Pancreas (tissue), 10 donors: ENCODE measurements at regions not wholly inside any gene's neighbourhood (a gene's known extent, or its start where the extent isn't known, plus 50 kb on each side); places are given as distances from the start of the nearest gene placed in this dataset.
"Not testable (repeated sequence)": the region's sequence is repeated elsewhere in the genome, so short reads cannot be mapped to it uniquely, and the experiment has no call there.

Experiments used
- ATAC-seq, 4 donors: fragments of 200-7000 bp; cut with Tn5 transposase; one replicate each; pipeline versions ENCODE4 v1.8.0 to v1.9.1; 2020; ENCODE audit warnings: mild to moderate bottlenecking in 4 of 4, moderate library complexity in 4 of 4
- DNase-seq, 6 donors: peaks; one replicate each; pipeline ENCODE4 v3.0.0-alpha.2; 2020
- FAIRE-seq: peaks from 2 replicates; lab custom pipeline; 2012; peaks lifted over from hg19 to GRCh38; lab: Jason Lieb, UNC
- H3K27ac ChIP-seq, 4 donors: fragments of 200-600 bp; sonication (generic); 1 replicate in 3 of 4; 2 replicates in 1 of 4; pipeline versions ENCODE4 v1.5.0 to v1.8.0; 2020
- H3K27me3 ChIP-seq, 4 donors: fragments of 200-600 bp; one replicate each; pipeline ENCODE4 v1.8.0; 2021
- H3K36me3 ChIP-seq, 3 donors: fragments of 200-600 bp; sonication (generic) in 1 of 3; one replicate each; pipeline versions ENCODE4 v1.5.0 to v1.8.0; 2020 to 2021
- H3K4me1 ChIP-seq, 3 donors: fragments of 200-600 bp; one replicate each; pipeline ENCODE4 v1.8.0; 2021
- H3K4me3 ChIP-seq, 4 donors: fragments of 200-600 bp; sonication (generic) in 2 of 4; one replicate each; pipeline versions ENCODE4 v1.5.0 to v1.8.0; 2020 to 2021
- H3K9me3 ChIP-seq, 4 donors: fragments of 200-600 bp; one replicate each; pipeline ENCODE4 v1.8.0; 2021
- WGBS, 2 donors: extraction: QIAGEN DNeasy Blood & Tissue Kit; methylation state at CpG; one replicate each; pipeline ENCODE4 v1.1.7; 2013; 5-methylcytosine and 5-hydroxymethylcytosine counted together
- intact Hi-C, 3 donors: fragments of 100-400 bp; cut with DNase I; formaldehyde crosslinking; loops; one replicate each; pipeline versions ENCODE4 v1.11.1 to v1.14.2; 2022
- donor health status: healthy with polysubstance abuse.
- donor health status: DM: no; HTN: no; CAD: no; lungs with moderate emphysema.
- donor health status: DM: no; HTN: no; CAD: no.
- donor health status: control.
- donor health status: control.
- donor health status: Bipolar disorder and iron deficiency.
- donor health status: DM: yes; HTN: yes; CAD: no.
- donor health status: DM: no; HTN: no; CAD: no.
- donor health status: DM: no; HTN: no; CAD: no.
- donor health status: DM: yes; HTN: yes; CAD: no.

- H3K4me1 ChIP-seq, H3K36me3 ChIP-seq, H3K4me3 ChIP-seq, DNase-seq, ATAC-seq, H3K27ac ChIP-seq, H3K27me3 ChIP-seq, intact Hi-C loops, H3K9me3 ChIP-seq, FAIRE-seq: not testable (repeated sequence)
- WGBS, 2 donors, result no CpG with 5 or more reads among the region's 4 CpGs
These were observed 60.5 kb downstream of the GOLGA6L22 start for GRCh38 chr15:22519213-22519612.

- H3K36me3 ChIP-seq, DNase-seq, H3K27me3 ChIP-seq, H3K27ac ChIP-seq, FAIRE-seq, H3K4me3 ChIP-seq, ATAC-seq, H3K9me3 ChIP-seq, intact Hi-C loops, H3K4me1 ChIP-seq: not testable (repeated sequence)
- no CpG with 5 or more reads among the region's 2 CpGs for WGBS, 2 donors
These were observed 67.8 kb downstream of the GOLGA6L22 start for GRCh38 chr15:22526537-22526936.

DNA sequence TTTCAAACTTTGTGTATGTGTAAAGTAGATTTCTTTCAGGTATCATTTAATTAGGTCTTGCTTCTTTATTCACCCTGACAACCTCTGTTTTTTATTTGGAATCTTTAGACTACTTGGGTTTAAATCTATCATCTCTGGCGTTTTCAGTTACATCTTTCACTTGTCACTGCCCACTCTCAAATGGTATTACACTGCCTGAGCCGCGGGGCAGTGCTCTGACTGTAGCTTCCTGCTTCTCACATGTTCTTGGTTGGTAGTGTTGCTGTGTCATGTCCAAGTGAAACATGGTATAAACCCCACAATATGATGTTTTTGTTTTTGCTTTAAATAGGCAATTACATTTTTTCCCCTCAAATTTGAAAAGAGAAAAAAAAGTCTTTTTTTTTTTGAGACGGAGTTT, 68.3 kb downstream of the GOLGA6L22 start:
- FAIRE-seq, intact Hi-C loops, H3K4me3 ChIP-seq, H3K27me3 ChIP-seq, H3K4me1 ChIP-seq, H3K27ac ChIP-seq, ATAC-seq, H3K36me3 ChIP-seq, DNase-seq, H3K9me3 ChIP-seq: not testable (repeated sequence)
- WGBS, 2 donors, result 83 to 92% methylated on average over 2 of the region's 4 CpGs

- intact Hi-C loops, result not testable (repeated sequence)
- WGBS, 2 donors, result no CpG with 5 or more reads among the region's 6 CpGs
These were observed 70.5 kb downstream of the GOLGA6L22 start for GRCh38 chr15:22529200-22529599.

GRCh38 chr15:22559701-22560100, 101.0 kb downstream of the GOLGA6L22 start:
- H3K9me3 ChIP-seq, H3K27me3 ChIP-seq, ATAC-seq, FAIRE-seq, intact Hi-C loops, H3K27ac ChIP-seq, H3K36me3 ChIP-seq, H3K4me3 ChIP-seq, H3K4me1 ChIP-seq: not testable (repeated sequence)
- DNase-seq, result peak in 1 of 6 donors; percentile 15
- 92 to 94% methylated on average over 11 of the region's 13 CpGs for WGBS, 2 donors

More at GRCh38 chr15:22529200-22529599, 70.5 kb downstream of the GOLGA6L22 start:
- H3K4me3 ChIP-seq, DNase-seq, H3K27ac ChIP-seq, FAIRE-seq, H3K27me3 ChIP-seq, H3K4me1 ChIP-seq, H3K36me3 ChIP-seq, H3K9me3 ChIP-seq, ATAC-seq: not testable (repeated sequence)

- H3K4me3 ChIP-seq, DNase-seq, H3K36me3 ChIP-seq, FAIRE-seq, H3K9me3 ChIP-seq, H3K4me1 ChIP-seq, H3K27ac ChIP-seq, ATAC-seq, H3K27me3 ChIP-seq, intact Hi-C loops: not testable (repeated sequence)
- WGBS, 2 donors, result 83 to 88% methylated on average over 3 to 4 of the region's 10 CpGs
These were observed 103.0 kb downstream of the GOLGA6L22 start for GRCh38 chr15:22561716-22562115.

GRCh38 chr15:22566510-22566909, 107.8 kb downstream of the GOLGA6L22 start:
- ATAC-seq, result not testable (repeated sequence)

GRCh38 chr15:22569486-22569885, 110.8 kb downstream of the GOLGA6L22 start:
- no CpG with 5 or more reads among the region's 11 CpGs for WGBS, 2 donors
- H3K27me3 ChIP-seq, H3K27ac ChIP-seq, intact Hi-C loops, H3K4me1 ChIP-seq, DNase-seq, H3K36me3 ChIP-seq, FAIRE-seq, H3K4me3 ChIP-seq, H3K9me3 ChIP-seq: not testable (repeated sequence)
- peak in 3 of 4 donors; percentile 51 to 79 (median 79) for ATAC-seq

More at GRCh38 chr15:22566510-22566909, 107.8 kb downstream of the GOLGA6L22 start:
- H3K9me3 ChIP-seq, intact Hi-C loops, H3K27ac ChIP-seq, H3K36me3 ChIP-seq, FAIRE-seq, H3K4me1 ChIP-seq, DNase-seq, H3K4me3 ChIP-seq, H3K27me3 ChIP-seq: not testable (repeated sequence)
- no CpG with 5 or more reads among the region's 7 CpGs for WGBS, 2 donors

DNA sequence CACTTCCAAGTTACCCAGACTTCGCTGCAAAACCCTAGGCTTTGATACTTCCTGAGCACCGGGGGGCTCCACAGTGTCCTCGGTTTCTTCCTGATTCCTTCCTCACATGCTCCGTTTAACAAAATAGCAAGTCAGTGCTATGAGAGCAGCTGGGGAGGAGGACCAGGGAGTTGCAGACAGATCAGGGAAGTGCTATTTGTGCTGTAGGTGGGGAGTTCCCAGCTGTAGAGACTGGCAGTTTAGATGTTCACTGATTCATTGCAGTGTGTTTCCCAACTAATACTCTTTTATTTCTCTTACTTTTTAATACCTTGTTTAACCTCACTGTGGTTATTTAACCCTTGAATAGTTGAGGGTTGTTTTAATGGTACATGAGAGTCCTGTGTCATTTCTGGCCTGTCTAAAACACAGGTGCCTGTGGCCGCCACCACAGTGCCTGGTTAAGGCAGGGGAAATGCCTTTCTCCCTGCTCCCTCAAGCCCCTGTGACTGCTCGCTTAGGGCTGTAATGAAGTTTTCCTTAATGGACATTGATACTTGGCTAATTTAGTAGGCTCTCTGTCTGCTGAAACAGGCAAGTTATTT, 113.5 kb downstream of the GOLGA6L22 start:
- FAIRE-seq, intact Hi-C loops, H3K27ac ChIP-seq, H3K4me3 ChIP-seq, H3K4me1 ChIP-seq, H3K27me3 ChIP-seq, ATAC-seq, H3K9me3 ChIP-seq, H3K36me3 ChIP-seq, DNase-seq: not testable (repeated sequence)
- 84 to 88% methylated on average over 3 of the region's 6 CpGs for WGBS, 2 donors

- H3K9me3 ChIP-seq, H3K4me1 ChIP-seq, H3K36me3 ChIP-seq, intact Hi-C loops, H3K27ac ChIP-seq, FAIRE-seq, H3K27me3 ChIP-seq, H3K4me3 ChIP-seq, ATAC-seq: not testable (repeated sequence)
- DNase-seq, result peak in 1 of 6 donors; percentile 19
- WGBS, 2 donors, result 96% methylated on average over 13 to 17 of the region's 17 CpGs
These were observed 114.1 kb downstream of the GOLGA6L22 start for GRCh38 chr15:22572792-22573191.

- WGBS, 2 donors, result 91 to 100% methylated on average over 1 of the region's 4 CpGs
- intact Hi-C loops, H3K4me1 ChIP-seq, H3K9me3 ChIP-seq, H3K27ac ChIP-seq, ATAC-seq, H3K27me3 ChIP-seq, DNase-seq, FAIRE-seq, H3K36me3 ChIP-seq, H3K4me3 ChIP-seq: not testable (repeated sequence)
These were observed 119.1 kb downstream of the GOLGA6L22 start for GRCh38 chr15:22577828-22578227.

DNA sequence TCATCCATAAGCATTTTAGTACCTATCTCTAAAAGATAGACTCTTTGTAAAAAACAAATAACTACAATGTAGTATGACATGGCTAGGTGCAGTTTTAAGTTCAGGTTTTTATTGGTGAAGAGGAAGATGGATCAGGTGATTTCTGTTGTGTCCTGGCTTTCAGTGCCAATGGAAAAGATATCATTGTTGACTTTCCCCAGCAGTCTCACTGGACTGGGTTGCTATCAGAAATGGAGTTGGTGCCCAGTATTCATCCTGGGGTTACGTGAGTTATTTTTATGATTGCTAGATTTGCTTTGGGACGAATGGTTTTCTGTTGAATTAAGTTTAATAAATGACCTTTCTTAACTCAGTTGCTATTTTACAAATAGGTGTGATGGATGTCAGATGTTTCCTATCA, 120.5 kb downstream of the GOLGA6L22 start:
- FAIRE-seq, intact Hi-C loops, H3K27me3 ChIP-seq, H3K4me1 ChIP-seq, H3K4me3 ChIP-seq, H3K36me3 ChIP-seq, H3K9me3 ChIP-seq, DNase-seq, H3K27ac ChIP-seq: not testable (repeated sequence)
- WGBS, 2 donors, result no CpG with 5 or more reads among the region's 2 CpGs
- ATAC-seq, result peak; percentile 35 to 73 (median 52)
